Keratinocyte (primary cell): ENCODE measurements at regions not wholly inside any gene's neighbourhood (a gene's known extent, or its start where the extent isn't known, plus 50 kb on each side); places are given as distances from the start of the nearest gene placed in this dataset.

Source experiments
- DNase-seq: peaks from one replicate; pipeline ENCODE4 v3.0.0-alpha.2; 2011; ENCODE audit warnings: low read depth, missing footprints, low spot score
- FAIRE-seq: peaks from 2 replicates; lab custom pipeline; 2011; peaks lifted over from hg19 to GRCh38; lab: Jason Lieb, UNC
- H2AFZ ChIP-seq: 2 replicates; pipeline ENCODE4 v1.6.0; 2012; ENCODE audit warnings: low read length, control low read depth, inconsistent platforms; ENCODE audit not compliant: control insufficient read depth
- H3K27ac ChIP-seq: 2 replicates; pipeline ENCODE4 v1.5.1; 2011; ENCODE audit warnings: low read length; ENCODE audit not compliant: control insufficient read depth, insufficient read depth
- H3K27me3 ChIP-seq: 3 replicates; pipeline ENCODE4 v1.6.0; 2011; ENCODE audit warnings: low read length; ENCODE audit not compliant: control insufficient read depth, insufficient read depth; ENCODE audit errors: extremely low read depth
- H3K36me3 ChIP-seq, 2 experiments: 2 replicates in 1 of 2; 3 replicates in 1 of 2; pipeline ENCODE4 v1.5.1; 2011; ENCODE audit warnings: low read length in 2 of 2, mild to moderate bottlenecking in 1 of 2; ENCODE audit not compliant: control insufficient read depth in 2 of 2, insufficient read depth in 2 of 2; ENCODE audit errors: extremely low read depth in 1 of 2
- H3K4me1 ChIP-seq: 3 replicates; pipeline ENCODE4 v1.5.1; 2011; ENCODE audit warnings: low read length; ENCODE audit not compliant: control insufficient read depth, insufficient read depth; ENCODE audit errors: extremely low read depth
- H3K4me2 ChIP-seq: 3 replicates; pipeline ENCODE4 v1.6.0; 2011; ENCODE audit warnings: low read depth, low read length; ENCODE audit not compliant: control insufficient read depth, insufficient read depth; ENCODE audit errors: extremely low read depth
- H3K4me3 ChIP-seq, 3 experiments: fragments of 200-600 bp in 1 of 3; sonication (generic) in 1 of 3; 2 replicates in 2 of 3; 3 replicates in 1 of 3; pipeline ENCODE4 v1.5.1; 2011 to 2016; ENCODE audit warnings: low read length in 3 of 3, mild to moderate bottlenecking in 3 of 3, control low read depth in 2 of 3, inconsistent platforms in 1 of 3, low read depth in 1 of 3, mixed read lengths in 1 of 3, mixed run types in 1 of 3, moderate library complexity in 1 of 3; ENCODE audit not compliant: control insufficient read depth in 2 of 3, insufficient read depth in 2 of 3; ENCODE audit errors: extremely low read depth in 1 of 3
- H3K79me2 ChIP-seq: 2 replicates; pipeline ENCODE4 v1.6.0; 2012; ENCODE audit warnings: low read length; ENCODE audit not compliant: control insufficient read depth, insufficient read depth
- H3K9ac ChIP-seq: 3 replicates; pipeline ENCODE4 v1.6.0; 2011; ENCODE audit warnings: low read length; ENCODE audit not compliant: control insufficient read depth, insufficient read depth; ENCODE audit errors: extremely low read depth
- H3K9me1 ChIP-seq: 3 replicates; pipeline ENCODE4 v1.6.0; 2011; ENCODE audit warnings: low read length; ENCODE audit not compliant: control insufficient read depth, insufficient read depth; ENCODE audit errors: extremely low read depth
- H3K9me3 ChIP-seq: 2 replicates; pipeline ENCODE4 v1.5.1; 2012; ENCODE audit warnings: low read depth, low read length; ENCODE audit not compliant: control insufficient read depth
- H4K20me1 ChIP-seq: 3 replicates; pipeline ENCODE4 v1.6.0; 2011; ENCODE audit warnings: low read length; ENCODE audit not compliant: control insufficient read depth, insufficient read depth; ENCODE audit errors: extremely low read depth
- EZH2 ChIP-seq: IDR thresholded peaks from one replicate; pipeline ENCODE4 v1.6.1; 2012; ENCODE audit warnings: inconsistent platforms, mild to moderate bottlenecking, low read length, moderate library complexity
- dilution Hi-C: fragments of 300-500 bp; cut with MboI; formaldehyde crosslinking; loops from one replicate; pipeline ENCODE4 v1.7.0; 2020; ENCODE audit warnings: low sequenced_read_pairs; ENCODE audit not compliant: extremely low pct_ligation_motif_present
- TF ChIP-seq, protein P1 (sequence below), 3 experiments: IDR thresholded peaks in 1 of 3; conservative IDR thresholded peaks in 1 of 3; optimal IDR thresholded peaks in 1 of 3; 2 replicates in 2 of 3; 3 replicates in 1 of 3; pipeline versions ENCODE3 to v1.5.1; 2011; ENCODE audit warnings: low read length in 3 of 3, mild to moderate bottlenecking in 3 of 3, moderate library complexity in 2 of 3, control low read depth in 1 of 3, inconsistent platforms in 1 of 3; ENCODE audit not compliant: insufficient read depth in 2 of 3; ENCODE audit errors: extremely low read depth in 1 of 3

DNA sequence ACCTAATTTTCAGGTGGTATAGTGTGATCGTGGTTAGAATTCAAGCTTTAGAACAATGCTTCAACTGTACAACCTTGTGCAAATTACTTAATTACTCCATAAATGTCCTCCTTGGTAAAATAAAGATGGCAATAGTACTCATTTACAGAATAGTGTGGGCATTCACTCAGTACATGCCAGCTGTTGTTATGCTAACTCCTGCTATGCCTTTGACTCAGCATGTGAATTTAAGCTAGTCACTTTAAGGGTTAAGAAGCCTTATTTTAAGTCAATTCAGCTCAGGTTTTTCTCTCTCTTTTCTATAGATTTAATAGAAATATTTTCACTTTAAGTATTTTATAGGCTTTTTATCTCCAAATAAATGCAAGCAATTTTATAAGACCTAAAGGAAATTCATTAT, 335.6 kb upstream of the ITGA1 start:
- H3K9ac ChIP-seq, result no peak overlapping the region
- dilution Hi-C loops, result no loop called here
- FAIRE-seq (no peak), DNase-seq (no peak)
- no peak overlapping the region for H3K27ac ChIP-seq
- TF ChIP-seq, protein P1, sequence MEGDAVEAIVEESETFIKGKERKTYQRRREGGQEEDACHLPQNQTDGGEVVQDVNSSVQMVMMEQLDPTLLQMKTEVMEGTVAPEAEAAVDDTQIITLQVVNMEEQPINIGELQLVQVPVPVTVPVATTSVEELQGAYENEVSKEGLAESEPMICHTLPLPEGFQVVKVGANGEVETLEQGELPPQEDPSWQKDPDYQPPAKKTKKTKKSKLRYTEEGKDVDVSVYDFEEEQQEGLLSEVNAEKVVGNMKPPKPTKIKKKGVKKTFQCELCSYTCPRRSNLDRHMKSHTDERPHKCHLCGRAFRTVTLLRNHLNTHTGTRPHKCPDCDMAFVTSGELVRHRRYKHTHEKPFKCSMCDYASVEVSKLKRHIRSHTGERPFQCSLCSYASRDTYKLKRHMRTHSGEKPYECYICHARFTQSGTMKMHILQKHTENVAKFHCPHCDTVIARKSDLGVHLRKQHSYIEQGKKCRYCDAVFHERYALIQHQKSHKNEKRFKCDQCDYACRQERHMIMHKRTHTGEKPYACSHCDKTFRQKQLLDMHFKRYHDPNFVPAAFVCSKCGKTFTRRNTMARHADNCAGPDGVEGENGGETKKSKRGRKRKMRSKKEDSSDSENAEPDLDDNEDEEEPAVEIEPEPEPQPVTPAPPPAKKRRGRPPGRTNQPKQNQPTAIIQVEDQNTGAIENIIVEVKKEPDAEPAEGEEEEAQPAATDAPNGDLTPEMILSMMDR (optimal IDR thresholded peaks at IDR 0.05 in 1 of 3, IDR thresholded peaks at IDR 0.05 in 1 of 3, conservative IDR thresholded peaks at IDR 0.05 in 1 of 3; ENCODE audit: extremely low read depth in 1 of 3, insufficient read depth in 2 of 3, low read length in 3 of 3), result no peak
- TF ChIP-seq EZH2, result no peak
- H3K4me1 ChIP-seq, result no peaks in the 10 kb centered on the region
- H3K36me3 ChIP-seq, result no peaks in the 10 kb centered on the region
- H3K9me1 ChIP-seq, result no peaks in the 10 kb centered on the region
- H3K79me2 ChIP-seq, result no peaks in the 10 kb centered on the region
- no peaks in the 10 kb centered on the region for H4K20me1 ChIP-seq
- H3K9me3 ChIP-seq, result no peaks in the 10 kb centered on the region
- no peak overlapping the region for H2AFZ ChIP-seq
- no peak overlapping the region for H3K4me3 ChIP-seq
- H3K4me2 ChIP-seq, result no peak overlapping the region
- no peaks in the 10 kb centered on the region for H3K27me3 ChIP-seq

DNA sequence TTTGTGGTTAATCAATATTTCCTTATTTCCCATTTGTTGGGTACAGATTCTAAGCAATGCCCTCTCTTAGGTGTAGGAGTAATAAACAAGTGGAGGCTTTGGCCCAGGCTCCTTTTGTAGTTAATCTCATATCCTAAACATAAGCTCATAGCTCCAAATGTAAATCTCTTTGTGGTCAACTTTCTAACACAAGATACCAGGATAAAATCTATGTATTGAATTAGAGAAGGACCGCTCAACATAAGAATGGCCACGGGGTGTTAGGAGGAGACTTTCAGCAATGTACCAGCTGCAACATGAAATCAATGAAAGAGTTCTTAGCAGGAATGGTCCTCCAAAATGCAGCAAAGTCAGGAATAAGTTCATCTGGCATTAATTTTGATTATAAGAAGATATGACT, 334.5 kb upstream of the ITGA1 start:
- no peak overlapping the region for H3K9ac ChIP-seq
- H3K79me2 ChIP-seq, result no peaks in the 10 kb centered on the region
- no peaks in the 10 kb centered on the region for H3K9me1 ChIP-seq
- no peaks in the 10 kb centered on the region for H3K36me3 ChIP-seq
- no peak overlapping the region for H2AFZ ChIP-seq
- no peaks in the 10 kb centered on the region for H3K9me3 ChIP-seq
- no peaks in the 10 kb centered on the region for H3K27me3 ChIP-seq
- TF ChIP-seq, protein P1 (optimal IDR thresholded peaks at IDR 0.05 in 1 of 3, IDR thresholded peaks at IDR 0.05 in 1 of 3, conservative IDR thresholded peaks at IDR 0.05 in 1 of 3; ENCODE audit: extremely low read depth in 1 of 3, insufficient read depth in 2 of 3, low read length in 3 of 3), result no peak
- TF ChIP-seq EZH2, result no peak
- no peak overlapping the region for H3K27ac ChIP-seq
- dilution Hi-C loops, result no loop called here
- no peak overlapping the region for H3K4me2 ChIP-seq
- no peaks in the 10 kb centered on the region for H4K20me1 ChIP-seq
- DNase-seq (no peak), FAIRE-seq (no peak)
- H3K4me3 ChIP-seq, result no peak overlapping the region
- H3K4me1 ChIP-seq, result no peaks in the 10 kb centered on the region
